OCI-LY7 (cell line): ENCODE measurements at regions not wholly inside any gene's neighbourhood (a gene's known extent, or its start where the extent isn't known, plus 50 kb on each side); places are given as distances from the start of the nearest gene placed in this dataset.

Source experiments
- EZH2phosphoT487 ChIP-seq: fragments of 200-600 bp; sonication (generic); IDR thresholded peaks from 2 replicates; pipeline ENCODE4 v1.6.1; 2018; ENCODE audit warnings: low read depth, borderline replicate concordance, mild to moderate bottlenecking, mixed run types, antibody characterized with exemption, low read length, moderate library complexity, mixed read lengths
- TF ChIP-seq, protein P1 (sequence below): fragments of 200-600 bp; sonication (generic); conservative IDR thresholded peaks from 2 replicates; pipeline ENCODE4 v1.5.1; 2014; ENCODE audit warnings: mild to moderate bottlenecking, antibody characterized with exemption, low read length, moderate library complexity, mixed read lengths

DNA sequence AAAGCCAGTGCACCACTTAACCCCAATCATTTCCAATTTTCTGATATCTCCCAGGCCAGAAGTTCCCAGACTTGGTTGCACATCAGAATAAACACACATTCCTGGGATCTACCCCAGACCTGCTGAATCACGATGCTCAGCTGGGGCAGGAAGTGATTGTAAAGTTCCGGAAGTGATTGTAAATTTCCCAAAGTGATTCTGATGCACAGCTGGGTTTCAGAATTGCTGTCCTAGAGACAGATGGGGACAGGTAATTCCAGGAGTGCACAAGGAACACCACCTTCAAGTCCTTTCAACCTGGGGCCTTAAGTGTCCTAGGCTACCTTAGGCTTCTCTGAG, 104.2 kb upstream of the EEPD1 start:
- TF ChIP-seq, protein P1, sequence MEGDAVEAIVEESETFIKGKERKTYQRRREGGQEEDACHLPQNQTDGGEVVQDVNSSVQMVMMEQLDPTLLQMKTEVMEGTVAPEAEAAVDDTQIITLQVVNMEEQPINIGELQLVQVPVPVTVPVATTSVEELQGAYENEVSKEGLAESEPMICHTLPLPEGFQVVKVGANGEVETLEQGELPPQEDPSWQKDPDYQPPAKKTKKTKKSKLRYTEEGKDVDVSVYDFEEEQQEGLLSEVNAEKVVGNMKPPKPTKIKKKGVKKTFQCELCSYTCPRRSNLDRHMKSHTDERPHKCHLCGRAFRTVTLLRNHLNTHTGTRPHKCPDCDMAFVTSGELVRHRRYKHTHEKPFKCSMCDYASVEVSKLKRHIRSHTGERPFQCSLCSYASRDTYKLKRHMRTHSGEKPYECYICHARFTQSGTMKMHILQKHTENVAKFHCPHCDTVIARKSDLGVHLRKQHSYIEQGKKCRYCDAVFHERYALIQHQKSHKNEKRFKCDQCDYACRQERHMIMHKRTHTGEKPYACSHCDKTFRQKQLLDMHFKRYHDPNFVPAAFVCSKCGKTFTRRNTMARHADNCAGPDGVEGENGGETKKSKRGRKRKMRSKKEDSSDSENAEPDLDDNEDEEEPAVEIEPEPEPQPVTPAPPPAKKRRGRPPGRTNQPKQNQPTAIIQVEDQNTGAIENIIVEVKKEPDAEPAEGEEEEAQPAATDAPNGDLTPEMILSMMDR = no peak
- no peak for TF ChIP-seq EZH2phosphoT487
